ENCODE measurements at regions not wholly inside any gene's neighbourhood (a gene's known extent, or its start where the extent isn't known, plus 50 kb on each side); places are given as distances from the start of the nearest gene placed in this dataset.

- Histone ChIP-seq H3K4me3 (ENCODE audit: low read length) (no peak overlapping the region), H3K4me1 (ENCODE audit: insufficient read depth, low read length) (no peaks in the 10 kb centered on the region), H3K27me3 (ENCODE audit: insufficient read depth, low read length) (no peaks in the 10 kb centered on the region), H3K9me3 (ENCODE audit: low read depth, low read length) (no peaks in the 10 kb centered on the region)
Observed at GRCh38 chr9:15113288-15113687, 193.7 kb downstream of the TTC39B start.

GRCh38 chr9:15111071-15111470 is 195.9 kb downstream of the TTC39B start:
- Histone ChIP-seq H3K9me3 (ENCODE audit: low read depth, low read length) (no peaks in the 10 kb centered on the region), H3K4me3 (ENCODE audit: low read length) (no peak overlapping the region), H3K27me3 (ENCODE audit: insufficient read depth, low read length) (no peaks in the 10 kb centered on the region), H3K4me1 (ENCODE audit: insufficient read depth, low read length) (no peaks in the 10 kb centered on the region)

GRCh38 chr9:15104826-15105420 is 194.7 kb upstream of the FREM1 start:
- Histone ChIP-seq H3K4me3 (ENCODE audit: low read length) (no peak overlapping the region), H3K4me1 (ENCODE audit: insufficient read depth, low read length) (no peaks in the 10 kb centered on the region), H3K27me3 (ENCODE audit: insufficient read depth, low read length) (no peaks in the 10 kb centered on the region), H3K9me3 (ENCODE audit: low read depth, low read length) (no peaks in the 10 kb centered on the region)

- H3K9me3 ChIP-seq (ENCODE audit: low read depth, low read length) = no peaks in the 10 kb centered on the region
Observed at GRCh38 chr9:15103290-15103689, 193.1 kb upstream of the FREM1 start.

GRCh38 chr9:15101095-15101494 is 190.9 kb upstream of the FREM1 start:
- H3K4me3 ChIP-seq (ENCODE audit: low read length) = no peak overlapping the region
- H3K4me1 ChIP-seq (ENCODE audit: insufficient read depth, low read length) = no peaks in the 10 kb centered on the region
- no peaks in the 10 kb centered on the region for H3K27me3 ChIP-seq (ENCODE audit: insufficient read depth, low read length)
- no peaks in the 10 kb centered on the region for H3K9me3 ChIP-seq (ENCODE audit: low read depth, low read length)

More at GRCh38 chr9:15103290-15103689, 193.1 kb upstream of the FREM1 start:
- no peaks in the 10 kb centered on the region for H3K4me1 ChIP-seq (ENCODE audit: insufficient read depth, low read length)
- H3K27me3 ChIP-seq (ENCODE audit: insufficient read depth, low read length) = no peaks in the 10 kb centered on the region
- H3K4me3 ChIP-seq (ENCODE audit: low read length) = no peak overlapping the region

- no peaks in the 10 kb centered on the region for H3K9me3 ChIP-seq (ENCODE audit: low read depth, low read length)
- H3K4me3 ChIP-seq (ENCODE audit: low read length) = no peak overlapping the region
- no peaks in the 10 kb centered on the region for H3K27me3 ChIP-seq (ENCODE audit: insufficient read depth, low read length)
- no peaks in the 10 kb centered on the region for H3K4me1 ChIP-seq (ENCODE audit: insufficient read depth, low read length)
Observed at GRCh38 chr9:15100571-15100970, 190.3 kb upstream of the FREM1 start.

- H3K4me1 ChIP-seq (ENCODE audit: insufficient read depth, low read length) = no peaks in the 10 kb centered on the region
- H3K4me3 ChIP-seq (ENCODE audit: low read length) = no peak overlapping the region
- no peaks in the 10 kb centered on the region for H3K27me3 ChIP-seq (ENCODE audit: insufficient read depth, low read length)
- no peaks in the 10 kb centered on the region for H3K9me3 ChIP-seq (ENCODE audit: low read depth, low read length)
Observed at GRCh38 chr9:15096972-15097371, 186.7 kb upstream of the FREM1 start.

- H3K27me3 ChIP-seq (ENCODE audit: insufficient read depth, low read length) = no peaks in the 10 kb centered on the region
- H3K4me1 ChIP-seq (ENCODE audit: insufficient read depth, low read length) = no peaks in the 10 kb centered on the region
- H3K9me3 ChIP-seq (ENCODE audit: low read depth, low read length) = no peaks in the 10 kb centered on the region
- no peak overlapping the region for H3K4me3 ChIP-seq (ENCODE audit: low read length)
Observed at GRCh38 chr9:15086778-15087324, 176.6 kb upstream of the FREM1 start.

- Histone ChIP-seq H3K4me1 (ENCODE audit: insufficient read depth, low read length) (no peaks in the 10 kb centered on the region), H3K4me3 (ENCODE audit: low read length) (no peak overlapping the region), H3K27me3 (ENCODE audit: insufficient read depth, low read length) (no peaks in the 10 kb centered on the region), H3K9me3 (ENCODE audit: low read depth, low read length) (no peaks in the 10 kb centered on the region)
Observed at GRCh38 chr9:15086156-15086763, 176.0 kb upstream of the FREM1 start.

- Histone ChIP-seq H3K4me1 (ENCODE audit: insufficient read depth, low read length) (no peaks in the 10 kb centered on the region), H3K4me3 (ENCODE audit: low read length) (no peak overlapping the region), H3K27me3 (ENCODE audit: insufficient read depth, low read length) (no peaks in the 10 kb centered on the region), H3K9me3 (ENCODE audit: low read depth, low read length) (no peaks in the 10 kb centered on the region)
Observed at GRCh38 chr9:15081021-15081753, 171.0 kb upstream of the FREM1 start.

- Histone ChIP-seq H3K9me3 (ENCODE audit: low read depth, low read length) (no peaks in the 10 kb centered on the region), H3K4me1 (ENCODE audit: insufficient read depth, low read length) (no peaks in the 10 kb centered on the region), H3K27me3 (ENCODE audit: insufficient read depth, low read length) (no peaks in the 10 kb centered on the region), H3K4me3 (ENCODE audit: low read length) (no peak overlapping the region)
Observed at GRCh38 chr9:15080401-15080800, 170.2 kb upstream of the FREM1 start.

GRCh38 chr9:15079989-15080388 is 169.8 kb upstream of the FREM1 start:
- Histone ChIP-seq H3K4me1 (ENCODE audit: insufficient read depth, low read length) (no peaks in the 10 kb centered on the region), H3K9me3 (ENCODE audit: low read depth, low read length) (no peaks in the 10 kb centered on the region), H3K4me3 (ENCODE audit: low read length) (no peak overlapping the region), H3K27me3 (ENCODE audit: insufficient read depth, low read length) (no peaks in the 10 kb centered on the region)

- Histone ChIP-seq H3K4me3 (ENCODE audit: low read length) (no peak overlapping the region), H3K27me3 (ENCODE audit: insufficient read depth, low read length) (no peaks in the 10 kb centered on the region), H3K4me1 (ENCODE audit: insufficient read depth, low read length) (no peaks in the 10 kb centered on the region), H3K9me3 (ENCODE audit: low read depth, low read length) (no peaks in the 10 kb centered on the region)
Observed at GRCh38 chr9:15077946-15078729, 167.9 kb upstream of the FREM1 start.

- Histone ChIP-seq H3K4me1 (ENCODE audit: insufficient read depth, low read length) (no peaks in the 10 kb centered on the region), H3K4me3 (ENCODE audit: low read length) (no peak overlapping the region), H3K9me3 (ENCODE audit: low read depth, low read length) (no peaks in the 10 kb centered on the region), H3K27me3 (ENCODE audit: insufficient read depth, low read length) (no peaks in the 10 kb centered on the region)
Observed at GRCh38 chr9:15073620-15074019, 163.4 kb upstream of the FREM1 start.

- no peaks in the 10 kb centered on the region for H3K27me3 ChIP-seq (ENCODE audit: insufficient read depth, low read length)
- no peaks in the 10 kb centered on the region for H3K9me3 ChIP-seq (ENCODE audit: low read depth, low read length)
Observed at GRCh38 chr9:15070716-15071115, 160.5 kb upstream of the FREM1 start.

More at GRCh38 chr9:15070716-15071115, 160.5 kb upstream of the FREM1 start:
- no peaks in the 10 kb centered on the region for H3K4me1 ChIP-seq (ENCODE audit: insufficient read depth, low read length)
- H3K4me3 ChIP-seq (ENCODE audit: low read length) = no peak overlapping the region
